ENCODE measurements at regions not wholly inside any gene's neighbourhood (a gene's known extent, or its start where the extent isn't known, plus 50 kb on each side); places are given as distances from the start of the nearest gene placed in this dataset.
"Not testable (repeated sequence)": the region's sequence is repeated elsewhere in the genome, so short reads cannot be mapped to it uniquely, and the experiment has no call there.

DNA sequence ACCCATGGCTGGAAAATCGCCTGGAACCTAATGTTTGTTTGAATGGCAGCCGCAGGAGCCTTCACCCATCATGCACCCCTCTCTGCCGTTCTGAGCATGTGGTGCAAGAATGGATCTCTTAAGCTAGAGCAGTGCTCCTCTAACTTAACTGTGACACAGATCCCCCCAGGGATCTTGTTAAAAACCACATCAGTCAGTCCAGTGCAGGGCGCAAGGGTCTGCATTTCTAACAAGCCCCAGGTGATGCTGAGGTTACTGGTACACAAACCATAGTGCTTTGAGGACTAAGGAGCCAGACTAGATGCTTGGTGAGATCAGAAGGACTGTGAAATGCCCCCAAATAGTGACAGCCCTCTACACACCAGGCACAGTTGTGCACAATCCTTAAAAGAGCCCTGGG, 87.1 kb upstream of the KCTD1 start:
- DNase-seq, result no peak
- intact Hi-C loops (cut with DNase I), result no loop called here

DNA sequence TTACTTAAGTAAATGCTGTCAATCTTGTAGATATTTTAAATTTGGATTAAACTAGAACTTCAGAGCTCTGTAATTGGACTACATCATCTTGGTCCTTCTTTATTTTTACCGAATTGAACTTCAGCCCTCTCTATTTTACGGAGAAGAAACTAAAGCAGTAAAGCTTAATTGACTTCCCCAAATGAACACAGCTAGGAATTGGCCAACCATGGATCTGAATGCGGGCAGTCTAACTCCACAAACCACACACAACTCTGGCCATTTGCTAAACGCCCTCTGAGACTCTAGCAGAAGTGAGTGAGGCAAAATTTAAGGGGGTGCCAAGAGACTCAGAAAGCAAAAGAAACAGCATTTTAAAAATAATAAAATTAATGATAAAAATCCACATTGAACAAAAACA, 86.3 kb upstream of the KCTD1 start:
- no peak for DNase-seq
- intact Hi-C loops (cut with DNase I), result no loop called here

DNA sequence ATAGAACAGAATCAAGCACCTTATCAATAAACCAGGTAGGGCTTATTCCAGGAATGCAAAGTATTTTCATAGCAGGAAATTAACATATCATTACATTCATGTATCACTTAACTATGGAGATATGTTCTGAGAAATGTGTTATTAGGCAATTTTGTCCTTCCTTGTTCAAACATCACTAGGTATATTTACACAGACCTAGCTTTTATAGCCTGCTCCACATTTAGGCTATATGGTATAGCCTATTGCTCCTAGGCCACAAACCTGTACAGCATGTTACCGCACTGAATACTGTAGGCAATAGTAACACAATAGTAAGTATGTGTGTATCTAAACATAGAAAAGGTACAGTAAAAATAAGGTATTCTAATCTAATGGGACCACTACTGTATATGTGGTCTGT, 82.8 kb upstream of the KCTD1 start:
- intact Hi-C loops (cut with DNase I), result no loop called here
- no peak for DNase-seq

DNA sequence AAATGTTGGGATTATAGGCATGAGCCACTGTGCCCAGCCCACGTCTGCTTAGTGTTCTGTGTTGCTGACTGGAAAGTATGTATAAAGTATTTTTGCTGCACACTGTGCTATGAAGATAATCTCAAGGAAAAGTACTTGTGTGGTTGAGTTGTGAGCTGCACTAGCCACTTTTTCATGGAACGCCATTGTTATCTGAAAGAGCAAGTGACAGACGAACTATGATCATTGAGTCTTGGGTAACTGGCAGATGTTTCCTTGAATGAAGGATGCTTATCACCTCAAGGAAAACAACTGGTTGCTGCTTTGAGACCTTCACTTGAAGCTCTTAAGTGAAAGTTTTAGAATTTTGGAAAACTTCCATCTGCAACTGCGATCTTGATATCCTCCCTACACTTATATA, 82.2 kb upstream of the KCTD1 start:
- intact Hi-C loops (cut with DNase I), result no loop called here
- no peak for DNase-seq

DNA sequence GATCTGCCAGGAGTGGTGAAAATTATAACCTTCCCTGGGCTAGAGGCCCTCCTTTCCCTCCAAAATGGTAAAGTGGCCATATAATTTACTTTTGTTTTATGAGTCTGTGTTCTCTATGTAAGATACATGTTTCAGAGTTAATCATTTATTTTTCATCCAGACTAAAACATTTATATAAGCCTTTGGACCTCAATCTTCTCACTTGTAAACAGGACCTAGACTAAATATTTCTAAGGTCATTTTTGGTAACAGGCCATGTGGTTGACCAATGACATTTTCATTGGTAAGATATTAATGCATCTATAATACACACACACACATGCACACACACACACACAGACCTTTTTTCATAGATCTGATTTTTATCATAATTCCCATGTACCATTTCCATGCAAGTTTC, 79.7 kb upstream of the KCTD1 start:
- intact Hi-C loops (cut with DNase I), result no loop called here

DNA sequence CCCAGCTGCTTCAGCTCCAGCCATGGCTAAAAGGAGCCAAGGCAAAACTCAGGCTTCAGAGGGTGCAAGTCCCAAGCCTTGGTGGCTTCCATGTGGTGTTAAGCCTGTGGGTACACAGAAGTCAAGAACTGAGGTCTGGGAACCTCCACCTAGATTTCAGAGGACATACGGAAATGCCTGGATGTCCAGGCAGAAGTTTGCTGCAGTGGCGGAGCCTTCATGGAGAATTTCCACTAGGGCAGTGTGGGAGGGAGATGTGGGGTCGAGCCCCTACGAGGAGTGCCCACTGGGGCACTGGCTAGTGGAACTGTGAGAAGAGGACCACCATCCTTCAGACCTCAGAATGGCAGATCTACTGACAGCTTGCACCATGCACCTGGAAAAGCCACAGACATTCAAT, 76.1 kb upstream of the KCTD1 start:
- intact Hi-C loops (cut with DNase I), result no loop called here

More for the DNA sequence above, 79.7 kb upstream of the KCTD1 start:
- no peak for DNase-seq

DNA sequence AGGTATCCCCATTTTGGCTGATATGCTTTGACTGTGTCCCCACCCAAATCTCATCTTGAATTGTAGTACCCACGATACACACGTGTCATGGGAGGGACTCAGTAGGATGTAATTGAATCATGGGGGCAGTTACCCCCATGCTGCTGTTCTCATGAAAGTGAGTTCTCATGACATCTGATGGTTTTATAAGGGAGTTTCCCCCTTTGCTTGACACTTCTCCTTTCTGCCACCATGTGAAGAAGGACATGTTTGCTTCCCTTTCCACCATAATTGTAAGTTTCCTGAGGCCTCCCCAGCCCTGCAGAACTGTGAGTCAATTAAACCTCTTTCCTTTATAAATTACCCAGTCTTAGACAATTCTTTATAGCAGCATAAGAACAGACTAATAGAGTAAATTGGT, 75.0 kb upstream of the KCTD1 start:
- intact Hi-C loops (cut with DNase I), result not testable (repeated sequence)

More for the DNA sequence above, 76.1 kb upstream of the KCTD1 start:
- DNase-seq, result no peak

DNA sequence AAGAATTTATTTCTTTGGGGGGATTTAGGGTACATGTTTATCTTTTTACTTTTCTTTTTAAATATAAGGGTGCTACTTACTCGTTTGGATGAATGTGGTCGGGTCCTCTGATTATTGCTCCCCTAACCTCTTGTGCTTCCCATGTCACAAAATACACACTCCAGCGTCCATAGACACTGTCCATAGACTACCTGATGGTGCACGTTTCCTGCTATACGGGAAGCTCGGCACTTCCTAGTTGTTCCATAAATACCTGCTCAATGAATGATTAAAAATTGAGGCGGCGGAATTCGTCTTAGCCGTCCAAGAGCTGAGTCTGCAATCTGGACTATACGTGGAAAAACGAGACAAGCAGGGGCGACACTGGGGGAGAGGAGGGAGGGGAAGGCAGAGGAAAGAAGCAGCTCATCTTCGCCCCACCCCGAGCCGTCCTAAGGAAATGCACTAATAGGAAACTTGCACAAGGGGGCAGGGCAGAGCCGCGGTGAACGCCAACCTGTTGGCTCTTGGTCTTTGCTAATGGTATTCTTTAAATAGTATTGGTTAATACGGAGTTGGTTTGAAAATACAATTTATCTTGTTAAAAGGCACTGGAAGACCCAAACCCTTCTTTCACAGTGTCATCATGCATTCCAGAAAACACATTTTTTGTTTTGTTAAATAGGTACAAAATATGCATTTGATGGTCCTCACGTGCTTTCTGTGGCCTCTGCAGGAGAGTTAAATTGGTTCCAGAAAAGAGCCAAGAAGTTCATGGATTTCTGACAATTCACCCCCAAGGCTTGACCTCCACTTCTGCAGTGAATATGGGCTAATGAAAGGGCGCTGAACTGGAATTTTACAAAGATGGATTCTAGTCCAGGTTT, 73.0 kb upstream of the KCTD1 start:
- intact Hi-C loops (cut with DNase I), result no loop called here
- DNase-seq, result peak in 40 of 42 donors; percentile 36 to 86 (median 62)

More for the DNA sequence above, 75.0 kb upstream of the KCTD1 start:
- DNase-seq, result not testable (repeated sequence)

DNA sequence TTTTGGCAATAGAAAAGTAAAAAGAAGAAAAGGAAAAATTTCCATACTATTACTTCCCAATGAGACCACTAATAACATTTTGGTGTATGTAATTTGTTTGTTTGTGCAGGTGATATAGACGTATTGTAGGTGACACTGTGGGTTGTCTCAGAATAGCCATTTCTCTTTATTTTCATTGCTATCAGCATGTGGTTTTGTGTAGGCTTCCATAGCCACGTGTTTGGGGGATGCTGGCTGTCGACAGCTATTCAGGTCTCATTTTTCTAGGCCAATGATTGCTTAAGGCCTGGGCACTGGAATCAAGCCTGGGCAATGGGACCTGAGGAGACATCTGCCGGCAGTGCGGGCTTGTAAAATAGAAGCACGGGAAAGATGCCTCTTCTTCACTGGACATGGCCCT, 71.0 kb upstream of the KCTD1 start:
- DNase-seq, result no peak
- intact Hi-C loops (cut with DNase I), result no loop called here

DNA sequence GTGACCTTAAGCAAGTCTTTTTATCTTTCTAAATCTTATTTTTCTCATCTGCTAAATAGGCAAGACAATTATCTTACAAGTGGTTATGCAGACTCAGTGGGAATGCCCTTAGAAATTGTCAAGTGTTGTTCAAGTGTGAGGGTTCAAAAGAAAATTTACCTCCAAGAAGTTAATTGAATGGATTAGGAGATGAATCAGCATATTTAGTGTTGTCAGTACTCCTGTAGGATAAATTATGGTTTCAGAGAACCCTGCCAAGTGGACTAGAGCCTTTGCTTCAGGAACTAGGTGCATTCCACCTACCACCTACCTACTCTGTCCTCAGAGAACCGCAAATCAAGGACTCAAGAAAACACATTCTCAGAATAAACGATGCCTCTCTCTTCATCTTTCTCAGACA, 69.8 kb upstream of the KCTD1 start:
- no peak for DNase-seq
- intact Hi-C loops (cut with DNase I), result no loop called here

DNA sequence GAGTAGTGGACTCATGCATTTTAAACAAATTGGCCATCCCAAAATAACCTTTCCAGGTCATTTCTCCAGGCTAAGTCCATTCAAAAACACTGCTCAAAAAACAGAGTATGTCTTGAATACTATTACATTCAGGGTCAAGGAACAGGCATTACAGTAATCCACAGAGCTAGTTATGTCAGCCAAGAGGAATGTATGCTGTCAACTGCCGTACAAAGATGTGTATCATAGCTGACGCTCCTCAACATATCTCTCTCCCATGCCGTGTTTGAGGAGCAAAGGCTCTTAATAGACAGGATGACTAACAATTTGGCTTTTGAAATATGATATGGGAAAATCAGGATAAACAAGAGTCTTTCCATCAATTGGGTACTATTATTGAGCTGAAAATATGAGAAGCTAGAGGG, 68.8 kb upstream of the KCTD1 start:
- intact Hi-C loops (cut with DNase I), result no loop called here
- DNase-seq, result no peak

DNA sequence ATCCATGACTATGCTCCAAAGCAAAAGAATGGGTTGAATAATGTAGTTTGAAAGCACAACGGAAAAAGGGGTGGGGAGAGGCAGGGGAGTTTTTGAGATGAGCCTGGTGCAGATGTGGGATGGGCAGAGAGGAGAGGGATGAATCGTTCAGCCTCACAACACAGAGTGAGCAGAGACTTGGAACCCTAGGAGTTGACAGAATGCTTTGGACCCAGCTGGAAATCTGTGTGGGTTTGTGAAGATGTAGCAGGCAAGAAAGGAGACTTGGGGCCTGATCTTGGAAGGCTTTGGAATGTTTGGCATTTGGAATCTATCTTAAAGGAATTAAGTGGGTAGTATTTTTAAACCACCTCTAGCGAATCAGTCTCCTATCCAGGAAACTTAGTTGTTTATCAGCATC, 66.0 kb upstream of the KCTD1 start:
- no peak for DNase-seq
- intact Hi-C loops (cut with DNase I), result no loop called here

Measured in head of caudate nucleus (tissue), 42 donors.